ENCODE measurements at regions not wholly inside any gene's neighbourhood (a gene's known extent, or its start where the extent isn't known, plus 50 kb on each side); places are given as distances from the start of the nearest gene placed in this dataset.

GRCh38 chr5:26622947-26623346, 415.4 kb downstream of the CDH9 start:
- no peaks in the 10 kb centered on the region for H4K20me1 ChIP-seq (ENCODE audit: insufficient read depth)
- H3K79me2 ChIP-seq (ENCODE audit: insufficient read depth, low read depth) = no peaks in the 10 kb centered on the region
- no peak overlapping the region for H2AFZ ChIP-seq (ENCODE audit: low read depth)
- H3K4me3 ChIP-seq (IDR thresholded peaks at IDR 0.05; ENCODE audit: insufficient read depth, low read depth, low read length) = no peak overlapping the region
- H3K36me3 ChIP-seq (ENCODE audit: insufficient read depth) = no peaks in the 10 kb centered on the region
- TF ChIP-seq, protein P1, sequence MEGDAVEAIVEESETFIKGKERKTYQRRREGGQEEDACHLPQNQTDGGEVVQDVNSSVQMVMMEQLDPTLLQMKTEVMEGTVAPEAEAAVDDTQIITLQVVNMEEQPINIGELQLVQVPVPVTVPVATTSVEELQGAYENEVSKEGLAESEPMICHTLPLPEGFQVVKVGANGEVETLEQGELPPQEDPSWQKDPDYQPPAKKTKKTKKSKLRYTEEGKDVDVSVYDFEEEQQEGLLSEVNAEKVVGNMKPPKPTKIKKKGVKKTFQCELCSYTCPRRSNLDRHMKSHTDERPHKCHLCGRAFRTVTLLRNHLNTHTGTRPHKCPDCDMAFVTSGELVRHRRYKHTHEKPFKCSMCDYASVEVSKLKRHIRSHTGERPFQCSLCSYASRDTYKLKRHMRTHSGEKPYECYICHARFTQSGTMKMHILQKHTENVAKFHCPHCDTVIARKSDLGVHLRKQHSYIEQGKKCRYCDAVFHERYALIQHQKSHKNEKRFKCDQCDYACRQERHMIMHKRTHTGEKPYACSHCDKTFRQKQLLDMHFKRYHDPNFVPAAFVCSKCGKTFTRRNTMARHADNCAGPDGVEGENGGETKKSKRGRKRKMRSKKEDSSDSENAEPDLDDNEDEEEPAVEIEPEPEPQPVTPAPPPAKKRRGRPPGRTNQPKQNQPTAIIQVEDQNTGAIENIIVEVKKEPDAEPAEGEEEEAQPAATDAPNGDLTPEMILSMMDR (conservative IDR thresholded peaks at IDR 0.05; ENCODE audit: low read depth, low read length) = no peak
- H3K9ac ChIP-seq = no peak overlapping the region
- no peaks in the 10 kb centered on the region for H3K27me3 ChIP-seq (ENCODE audit: insufficient read depth, low read depth)
- no peak overlapping the region for H3K4me2 ChIP-seq
- H3K27ac ChIP-seq = no peak overlapping the region
- H3K4me1 ChIP-seq (ENCODE audit: low read depth, poor library complexity, severe bottlenecking) = peaks cover 5% of the 10 kb centered on the region

- no peak overlapping the region for H3K4me2 ChIP-seq
- H3K4me1 ChIP-seq (ENCODE audit: low read depth, poor library complexity, severe bottlenecking) = no peaks in the 10 kb centered on the region
- no peaks in the 10 kb centered on the region for H3K36me3 ChIP-seq (ENCODE audit: insufficient read depth)
- H2AFZ ChIP-seq (ENCODE audit: low read depth) = no peak overlapping the region
- H4K20me1 ChIP-seq (ENCODE audit: insufficient read depth) = no peaks in the 10 kb centered on the region
- no peak overlapping the region for H3K27ac ChIP-seq
- H3K79me2 ChIP-seq (ENCODE audit: insufficient read depth, low read depth) = no peaks in the 10 kb centered on the region
- H3K27me3 ChIP-seq (ENCODE audit: insufficient read depth, low read depth) = no peaks in the 10 kb centered on the region
- TF ChIP-seq, protein P1 (conservative IDR thresholded peaks at IDR 0.05; ENCODE audit: low read depth, low read length) = no peak
- H3K4me3 ChIP-seq (IDR thresholded peaks at IDR 0.05; ENCODE audit: insufficient read depth, low read depth, low read length) = no peak overlapping the region
- no peak overlapping the region for H3K9ac ChIP-seq
Measured at GRCh38 chr5:26610577-26610976, 427.8 kb downstream of the CDH9 start.

DNA sequence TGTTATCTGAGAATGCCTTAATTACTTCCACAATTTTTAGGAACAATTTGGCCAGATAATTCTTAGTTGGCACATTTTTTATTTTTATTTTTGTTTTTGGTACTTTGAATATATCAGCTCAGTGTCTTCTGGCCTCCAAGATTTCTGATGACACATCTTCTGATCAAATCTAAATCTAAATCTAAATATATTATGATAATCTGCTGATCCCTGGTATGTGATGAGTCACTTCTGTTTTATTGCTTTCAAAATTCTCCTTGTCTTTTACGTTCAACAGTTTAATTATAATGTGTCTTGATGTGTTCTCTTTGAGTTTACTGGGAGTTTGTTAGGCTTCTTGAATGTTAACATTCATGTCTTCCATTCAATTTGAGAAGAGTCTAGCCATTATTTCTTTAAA, 436.8 kb downstream of the CDH9 start:
- Histone ChIP-seq H4K20me1 (ENCODE audit: insufficient read depth) (no peaks in the 10 kb centered on the region), H3K9ac (no peak overlapping the region), H3K4me1 (ENCODE audit: low read depth, poor library complexity, severe bottlenecking) (no peaks in the 10 kb centered on the region), H3K4me3 (IDR thresholded peaks at IDR 0.05; ENCODE audit: insufficient read depth, low read depth, low read length) (no peak overlapping the region), H3K36me3 (ENCODE audit: insufficient read depth) (no peaks in the 10 kb centered on the region), H3K27me3 (ENCODE audit: insufficient read depth, low read depth) (no peaks in the 10 kb centered on the region), H3K4me2 (no peak overlapping the region), H3K79me2 (ENCODE audit: insufficient read depth, low read depth) (no peaks in the 10 kb centered on the region), H3K27ac (no peak overlapping the region), H2AFZ (ENCODE audit: low read depth) (no peak overlapping the region)
- TF ChIP-seq, protein P1 (conservative IDR thresholded peaks at IDR 0.05; ENCODE audit: low read depth, low read length) = no peak

GRCh38 chr5:26582350-26583045, 455.9 kb downstream of the CDH9 start:
- Histone ChIP-seq H3K79me2 (ENCODE audit: insufficient read depth, low read depth) (no peaks in the 10 kb centered on the region), H3K4me2 (no peak overlapping the region), H4K20me1 (ENCODE audit: insufficient read depth) (no peaks in the 10 kb centered on the region), H3K36me3 (ENCODE audit: insufficient read depth) (no peaks in the 10 kb centered on the region), H3K27ac (no peak overlapping the region), H3K4me1 (ENCODE audit: low read depth, poor library complexity, severe bottlenecking) (no peaks in the 10 kb centered on the region), H3K27me3 (ENCODE audit: insufficient read depth, low read depth) (no peaks in the 10 kb centered on the region), H3K9ac (no peak overlapping the region), H3K4me3 (IDR thresholded peaks at IDR 0.05; ENCODE audit: insufficient read depth, low read depth, low read length) (no peak overlapping the region), H2AFZ (ENCODE audit: low read depth) (no peak overlapping the region)
- TF ChIP-seq, protein P1 (conservative IDR thresholded peaks at IDR 0.05; ENCODE audit: low read depth, low read length) = no peak
